ENCODE measurements at regions not wholly inside any gene's neighbourhood (a gene's known extent, or its start where the extent isn't known, plus 50 kb on each side); places are given as distances from the start of the nearest gene placed in this dataset.

GRCh38 chr3:177356113-177356512, 158.8 kb upstream of the TBL1XR1 start:
- no peak overlapping the region for H3K27ac Mint-ChIP-seq
- CTCF ChIA-PET = no interaction called here

More at GRCh38 chr3:177356113-177356512, 158.8 kb upstream of the TBL1XR1 start:
- no peak for ATAC-seq
- H3K4me1 Mint-ChIP-seq = peaks cover 42% of the 10 kb centered on the region
- H3K36me3 Mint-ChIP-seq = no peaks in the 10 kb centered on the region
- POLR2A ChIA-PET = no interaction called here
- H3K9me3 Mint-ChIP-seq = no peaks in the 10 kb centered on the region
- DNase-seq (ENCODE audit: low spot score) = no peak
- peaks cover 53% of the 10 kb centered on the region for H3K27me3 Mint-ChIP-seq (ENCODE audit: low read depth)
- no peak overlapping the region for H3K4me3 Mint-ChIP-seq
- TF ChIP-seq ELF4 (CRISPR knock-in tag; IDR thresholded peaks at IDR 0.05; ENCODE audit: low read depth) (no peak), TEAD4 (CRISPR knock-in tag; IDR thresholded peaks at IDR 0.05) (no peak), E2F1 (CRISPR knock-in tag; IDR thresholded peaks at IDR 0.05) (no peak), NR1H2 (CRISPR knock-in tag; IDR thresholded peaks at IDR 0.05) (no peak), ZNF317 (CRISPR knock-in tag; IDR thresholded peaks at IDR 0.05; ENCODE audit: borderline replicate concordance, low read depth) (no peak), CTCF (IDR thresholded peaks at IDR 0.05) (no peak), GTF2I (CRISPR knock-in tag; conservative IDR thresholded peaks at IDR 0.05) (no peak), PREB (CRISPR knock-in tag; IDR thresholded peaks at IDR 0.05; ENCODE audit: borderline replicate concordance) (no peak), CDX4 (CRISPR knock-in tag; IDR thresholded peaks at IDR 0.05; ENCODE audit: borderline replicate concordance) (no peak), ATF1 (CRISPR knock-in tag; IDR thresholded peaks at IDR 0.05) (no peak), AFF4 (CRISPR knock-in tag; IDR thresholded peaks at IDR 0.05; ENCODE audit: borderline replicate concordance) (no peak), ZNF671 (CRISPR knock-in tag; IDR thresholded peaks at IDR 0.05) (no peak)
